GM19239 (cell line): ENCODE measurements at regions not wholly inside any gene's neighbourhood (a gene's known extent, or its start where the extent isn't known, plus 50 kb on each side); places are given as distances from the start of the nearest gene placed in this dataset.

Source experiments
- DNase-seq: peaks from one replicate; pipeline ENCODE4 v3.0.0; 2011; ENCODE audit warnings: low spot score; ENCODE audit not compliant: insufficient read length
- FAIRE-seq: peaks from 2 replicates; lab custom pipeline; 2011; peaks lifted over from hg19 to GRCh38; lab: Jason Lieb, UNC

DNA sequence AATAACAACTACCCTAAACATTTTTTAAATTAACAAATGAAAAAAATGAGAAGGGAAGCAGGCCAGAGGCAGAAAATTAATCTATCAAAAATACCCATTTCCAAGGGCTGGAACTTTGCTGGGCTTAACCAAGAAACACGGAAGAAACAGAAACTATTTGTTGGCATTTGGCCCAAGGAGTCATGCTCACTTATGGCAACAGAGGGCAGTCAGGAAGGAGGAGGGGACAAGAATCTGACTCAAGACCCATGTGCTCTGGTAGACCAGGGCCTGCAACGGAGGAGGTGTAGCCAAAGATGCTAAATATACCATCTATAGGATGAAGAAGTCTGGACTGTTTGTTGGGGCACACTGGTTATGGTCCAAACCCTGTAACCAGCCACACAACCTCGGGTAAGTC is 496.7 kb downstream of the COG6 start:
- no peak for DNase-seq
- FAIRE-seq = no peak

DNA sequence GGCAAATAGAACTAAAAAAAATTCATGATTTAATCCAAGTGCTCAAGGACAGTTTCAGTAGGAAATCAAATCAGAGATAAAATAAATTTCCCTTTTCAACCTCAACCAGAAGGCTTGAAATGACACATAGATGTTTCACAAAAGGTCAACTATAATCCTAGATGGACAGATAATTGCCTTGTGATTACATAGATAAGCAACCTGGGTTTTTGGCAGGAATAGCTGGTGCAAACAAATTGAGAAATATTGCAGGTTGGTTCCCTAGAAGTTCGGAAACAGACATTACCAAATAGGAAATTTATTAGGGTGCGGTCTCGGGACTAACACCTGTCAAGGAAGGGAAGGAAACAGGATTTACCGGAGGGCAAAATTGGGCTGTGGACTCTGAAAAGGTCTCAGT is 497.5 kb downstream of the COG6 start:
- DNase-seq = no peak
- no peak for FAIRE-seq

DNA sequence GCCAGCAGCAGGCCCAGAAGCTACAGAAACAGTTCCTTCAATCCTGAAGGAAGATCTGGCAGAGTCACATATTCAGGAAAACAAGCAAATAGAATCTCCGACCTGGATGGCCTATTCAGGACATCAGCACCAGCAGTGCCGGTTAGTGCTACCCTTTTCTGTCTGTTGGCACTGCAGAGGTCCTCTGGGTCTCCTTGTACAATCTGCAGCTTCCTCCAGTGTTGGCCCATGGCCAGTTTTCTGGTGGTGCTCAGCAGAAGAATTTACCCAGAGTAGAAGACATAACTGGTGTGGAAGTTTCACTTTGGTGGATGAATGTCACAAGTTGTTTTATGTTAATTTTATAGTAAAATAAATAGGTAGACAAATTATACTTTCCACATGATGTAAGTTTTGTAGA is 498.1 kb downstream of the COG6 start:
- FAIRE-seq = no peak

DNA sequence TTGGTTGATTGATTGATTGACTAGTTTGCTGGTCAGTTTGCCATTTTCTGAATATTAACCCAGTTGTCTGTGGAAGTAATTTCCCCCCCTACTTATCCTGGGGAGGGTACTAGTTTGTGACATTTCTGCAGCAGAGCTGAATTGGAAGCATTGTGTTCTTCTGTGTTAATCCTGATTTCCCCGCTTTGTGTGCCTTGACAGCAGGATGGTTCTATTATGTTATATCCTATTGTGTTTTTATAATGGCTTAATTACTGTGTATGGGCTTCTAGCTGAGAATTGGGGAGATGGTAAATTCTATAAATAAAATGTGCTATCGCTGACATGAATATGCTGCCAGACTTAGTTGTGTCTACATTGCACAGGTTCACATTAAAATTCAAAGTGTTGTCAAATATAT is 499.7 kb downstream of the COG6 start:
- no peak for DNase-seq
- FAIRE-seq = no peak

More for the DNA sequence above, 498.1 kb downstream of the COG6 start:
- DNase-seq = no peak

DNA sequence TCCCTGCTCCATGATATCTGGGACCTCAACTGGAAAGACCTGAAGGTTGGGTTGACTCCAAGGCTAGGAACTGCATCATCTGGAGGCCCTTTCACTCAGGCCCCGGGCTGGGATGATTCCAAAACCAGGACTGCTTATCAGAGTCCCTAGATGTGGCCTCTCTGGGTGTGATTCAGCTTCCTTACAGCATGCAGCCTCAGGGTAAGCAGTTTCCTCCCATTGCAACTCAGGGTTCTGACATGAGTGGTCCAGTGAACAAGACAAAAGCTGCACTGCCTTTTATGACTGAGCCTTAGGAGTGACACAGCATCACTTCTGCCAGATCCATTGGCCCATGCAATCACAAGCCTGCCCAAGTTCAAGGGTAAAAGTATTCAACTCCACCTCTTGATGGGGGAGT is 502.8 kb downstream of the COG6 start:
- DNase-seq (no peak), FAIRE-seq (no peak)

DNA sequence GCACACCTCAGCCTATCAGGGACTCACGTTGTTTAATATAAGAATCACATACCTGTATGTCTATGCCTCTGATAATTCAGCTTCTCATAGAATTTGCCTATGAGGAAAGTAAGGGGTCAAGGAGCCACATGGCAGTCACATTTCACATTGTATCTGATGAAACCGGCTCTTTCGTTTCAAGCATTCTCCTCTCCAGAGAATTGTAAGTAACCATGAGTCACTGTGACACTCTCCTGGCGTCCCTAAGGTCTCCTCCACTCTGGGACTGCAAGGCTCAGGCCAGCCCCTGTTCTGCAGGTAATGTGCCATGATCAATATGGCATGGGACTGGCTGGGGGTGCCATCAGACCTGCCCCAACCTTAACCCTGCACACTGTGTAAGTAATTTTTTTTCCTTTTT is 503.3 kb downstream of the COG6 start:
- FAIRE-seq (no peak), DNase-seq (no peak)

DNA sequence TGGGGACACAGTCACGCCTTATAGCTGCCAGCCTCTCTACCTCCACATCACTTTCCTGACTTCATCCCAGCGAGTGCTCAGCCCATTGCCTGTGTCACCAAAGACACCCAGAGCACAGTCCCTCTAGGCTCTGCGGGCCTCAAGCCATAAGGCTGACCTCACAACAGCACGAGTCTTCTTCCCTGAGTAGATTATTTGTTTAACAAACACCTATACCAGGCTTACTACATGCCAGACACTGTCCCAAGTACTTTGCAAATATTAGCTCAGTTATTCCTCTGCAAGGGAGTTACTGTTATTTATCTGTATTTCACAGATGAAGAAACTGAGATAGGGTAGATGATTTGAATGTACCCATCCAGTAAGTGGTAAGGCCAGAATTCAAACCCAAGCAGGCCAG is 504.3 kb downstream of the COG6 start:
- DNase-seq (no peak), FAIRE-seq (no peak)

DNA sequence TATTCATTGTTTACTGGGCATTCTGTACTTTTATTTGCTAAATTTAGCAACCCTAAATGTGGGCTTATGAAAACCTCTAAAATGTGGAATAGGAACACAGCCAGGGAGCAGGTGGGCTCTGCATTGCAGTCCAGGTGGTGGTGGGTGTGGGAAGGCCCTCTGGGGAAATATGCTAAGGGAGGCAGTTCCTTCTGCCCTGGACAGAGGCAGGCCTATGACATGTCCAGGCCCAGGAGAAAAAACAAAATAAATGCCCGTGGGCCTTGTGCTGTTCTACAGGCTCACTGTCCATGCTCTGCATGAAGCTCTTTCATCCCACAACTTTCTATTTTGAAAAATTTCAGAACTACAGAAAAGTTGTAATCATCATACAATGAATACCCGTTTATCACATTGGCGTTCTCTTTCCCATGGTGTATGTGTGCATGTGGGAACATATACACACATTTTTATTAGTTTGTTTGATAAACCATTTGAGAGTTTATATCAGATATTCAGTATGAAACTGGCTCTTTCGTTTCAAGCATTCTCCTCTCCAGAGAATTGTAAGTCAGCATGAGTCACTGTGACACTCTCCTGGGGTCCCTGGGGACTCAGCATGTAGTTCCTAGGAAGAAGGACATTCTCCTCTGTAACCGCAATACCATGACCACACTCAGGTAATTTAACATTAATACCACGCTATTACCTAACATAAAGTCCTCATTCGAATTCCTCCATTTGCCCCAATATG is 505.3 kb downstream of the COG6 start:
- FAIRE-seq = no peak

DNA sequence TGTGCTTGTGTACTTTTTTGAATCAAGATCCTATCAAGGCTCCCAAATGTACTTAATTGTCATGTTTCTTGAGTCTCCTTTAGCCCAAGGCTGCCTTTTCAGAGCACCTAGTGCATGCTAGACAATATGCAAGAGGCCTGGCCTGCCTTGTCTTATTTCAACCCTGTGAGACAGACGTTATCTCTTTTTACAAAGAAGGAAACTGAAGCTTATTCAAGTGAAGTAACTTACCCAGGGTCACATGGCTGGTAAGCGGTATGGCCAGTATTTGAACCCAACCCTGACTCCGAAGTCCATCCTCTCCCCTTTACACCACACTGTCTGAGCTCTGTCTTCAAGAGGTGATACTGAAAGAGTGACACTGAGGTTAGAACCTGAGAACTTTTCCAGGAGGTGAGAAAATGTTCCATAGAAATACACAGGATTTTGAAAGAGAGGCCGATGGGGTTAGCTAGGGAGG is 505.1 kb downstream of the FOXO1 start:
- FAIRE-seq = no peak
- DNase-seq = no peak

More for the DNA sequence above, 505.3 kb downstream of the COG6 start:
- no peak for DNase-seq

DNA sequence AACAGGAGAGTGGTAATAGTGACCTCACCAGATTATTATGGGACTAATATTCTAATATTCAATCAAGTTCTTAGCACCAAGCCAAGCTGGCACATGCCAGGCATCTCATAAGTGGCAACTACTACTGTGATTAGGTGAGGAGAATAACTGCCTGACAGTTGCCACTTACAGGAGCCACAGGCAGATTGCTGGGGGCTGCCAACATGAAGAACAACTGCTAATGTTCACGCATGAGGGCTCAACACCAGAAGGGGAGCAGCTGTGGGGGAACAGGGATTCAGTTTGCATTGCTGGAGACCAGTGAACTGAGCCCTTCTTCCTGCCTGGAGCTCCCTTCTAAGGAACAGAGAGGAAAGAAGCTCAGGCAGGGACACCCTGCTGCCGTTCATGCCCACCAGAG is 504.5 kb downstream of the FOXO1 start:
- DNase-seq (no peak), FAIRE-seq (no peak)

DNA sequence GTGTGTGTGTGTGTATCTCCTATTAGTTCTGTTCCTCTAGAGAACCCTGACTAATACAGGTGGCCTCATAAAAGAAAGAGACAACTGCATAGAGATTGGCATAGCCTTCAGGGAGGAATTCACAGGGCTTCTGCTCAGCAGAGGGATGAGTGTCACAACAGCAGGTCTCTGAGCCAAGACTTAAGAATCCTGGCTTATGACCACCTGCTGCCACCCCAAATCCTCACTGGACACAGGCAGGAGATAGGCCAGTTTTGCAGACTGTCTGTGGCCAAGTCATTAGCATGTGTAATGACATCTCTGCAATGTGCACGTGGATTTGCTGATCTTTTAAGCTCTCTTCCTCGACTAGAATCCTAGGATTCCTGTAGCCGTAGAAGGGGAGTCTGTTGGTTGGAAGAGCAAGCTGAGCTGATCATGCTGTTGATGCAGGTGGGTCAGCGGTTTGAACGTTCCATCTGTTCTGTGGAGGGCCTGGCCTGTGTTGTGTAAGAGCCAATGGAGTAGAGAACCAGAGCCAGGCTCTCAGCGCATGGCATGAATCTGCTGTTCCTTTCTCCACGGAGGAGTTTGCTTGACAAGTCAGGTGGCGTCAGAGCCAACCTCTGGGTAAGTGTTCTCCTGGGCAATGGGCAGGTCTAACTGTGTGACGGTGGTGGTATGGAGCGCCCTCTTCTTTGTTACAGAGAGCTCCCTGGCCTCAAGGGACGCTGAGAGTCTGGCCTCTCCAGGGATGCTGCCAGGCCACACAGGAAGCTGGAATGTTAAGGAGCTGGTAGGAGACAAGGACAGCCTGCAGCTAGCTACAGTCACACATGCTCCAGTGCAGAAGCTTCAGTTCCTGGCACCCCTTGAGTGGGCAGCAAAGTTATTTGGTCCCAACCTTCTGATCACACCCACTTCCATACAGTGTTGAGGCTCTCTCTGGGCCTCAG is 503.1 kb downstream of the FOXO1 start:
- DNase-seq = no peak
- no peak for FAIRE-seq

DNA sequence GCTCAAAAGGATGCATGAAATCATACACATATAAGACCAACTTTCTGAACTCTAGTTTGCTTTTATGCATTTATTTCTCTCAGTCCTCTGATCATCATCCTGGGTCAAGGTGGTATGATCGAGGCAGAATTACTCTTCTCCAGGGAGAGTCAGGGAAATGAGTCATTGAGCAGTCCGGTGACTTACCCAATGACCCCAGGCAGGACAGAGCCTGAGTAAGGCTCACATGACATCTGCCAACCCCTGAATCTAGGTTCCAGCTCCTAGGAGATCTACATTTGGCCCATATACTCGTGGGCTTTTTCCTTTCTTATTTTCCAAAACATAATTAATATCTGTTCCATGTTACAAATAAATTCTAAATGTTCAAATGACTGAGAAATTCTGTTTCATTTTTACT is 502.3 kb downstream of the FOXO1 start:
- DNase-seq = no peak
- FAIRE-seq = no peak

DNA sequence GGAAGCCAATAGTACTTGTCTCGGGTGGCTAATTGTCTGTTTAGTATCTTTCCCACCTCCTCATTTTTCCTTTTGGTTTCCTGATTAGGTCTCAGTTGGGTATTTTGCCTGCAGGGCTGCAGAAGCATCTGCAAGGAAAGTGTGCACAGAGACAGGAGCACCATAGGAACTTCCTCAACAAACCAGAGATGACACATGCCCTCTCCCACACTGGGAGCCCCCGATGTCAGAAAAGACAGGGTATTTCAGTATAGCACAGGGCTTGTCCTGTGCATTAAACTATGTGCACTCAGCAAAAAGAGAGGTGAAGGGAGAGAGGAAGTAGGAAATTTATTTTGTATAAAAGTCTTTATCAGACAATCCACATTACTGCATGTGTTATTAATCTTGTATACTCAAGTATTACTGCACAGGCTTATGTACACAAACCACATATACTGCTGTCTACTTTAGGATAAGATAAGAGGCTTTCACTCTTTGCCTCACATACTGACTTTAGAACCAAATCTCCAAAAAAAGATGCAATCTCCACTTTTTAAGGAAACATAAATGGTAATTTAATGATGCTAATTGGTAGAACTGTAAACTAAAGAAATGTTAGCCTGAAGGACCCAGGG is 501.0 kb downstream of the FOXO1 start:
- DNase-seq = no peak
- no peak for FAIRE-seq

DNA sequence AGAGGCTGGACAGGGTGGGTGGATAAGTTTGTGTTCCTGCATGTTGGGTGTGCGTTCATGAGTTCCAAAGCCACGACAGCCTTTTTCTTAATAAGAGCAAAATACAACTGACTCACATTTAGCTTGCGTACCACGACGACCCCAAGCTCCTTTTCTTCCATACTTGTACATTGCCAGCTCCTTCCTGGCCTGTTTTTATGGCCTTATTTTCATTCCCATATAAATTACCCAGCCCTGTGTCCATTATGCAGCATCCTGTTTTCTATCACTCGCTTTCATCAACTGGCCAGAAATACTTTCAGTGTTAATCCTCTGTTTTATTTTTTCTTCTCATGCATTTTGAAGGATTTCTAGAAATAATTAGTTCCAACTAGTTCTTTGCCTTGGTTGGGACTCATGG is 499.1 kb downstream of the FOXO1 start:
- DNase-seq (no peak), FAIRE-seq (no peak)

DNA sequence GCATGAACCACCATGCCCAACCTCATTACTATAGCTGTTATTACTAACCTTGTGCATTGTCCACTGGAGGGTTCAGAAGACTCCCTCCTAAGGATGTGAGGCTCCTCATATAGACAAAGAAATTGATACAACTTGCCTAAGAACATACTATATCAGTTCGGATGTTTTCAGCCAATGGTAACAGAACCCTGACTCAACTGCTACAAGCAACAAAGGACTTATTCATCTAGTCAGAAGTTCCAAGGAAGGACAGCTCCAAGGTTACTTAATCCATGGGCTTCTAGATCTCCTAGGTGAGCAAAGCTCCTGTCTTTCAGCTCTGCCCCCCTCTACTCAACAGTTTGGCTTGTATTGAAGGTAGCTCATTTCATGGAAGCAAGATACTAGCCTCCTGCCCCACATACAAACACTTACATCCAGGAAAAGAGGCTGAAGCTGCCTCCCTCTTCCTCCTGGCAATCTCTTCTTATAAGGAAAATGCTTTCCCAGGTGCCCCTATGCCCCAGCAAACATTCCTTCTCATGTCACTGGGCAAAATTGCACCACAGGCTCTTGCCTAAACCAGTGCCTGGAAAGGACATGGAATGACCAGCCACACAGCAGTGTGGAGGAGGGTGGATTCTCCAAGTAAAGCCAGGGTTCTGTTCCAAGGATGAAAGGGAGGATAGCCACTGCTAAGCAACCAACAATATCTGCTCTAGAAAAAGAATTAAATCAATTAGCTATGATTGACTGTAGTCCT is 497.8 kb downstream of the FOXO1 start:
- DNase-seq = no peak
- no peak for FAIRE-seq

DNA sequence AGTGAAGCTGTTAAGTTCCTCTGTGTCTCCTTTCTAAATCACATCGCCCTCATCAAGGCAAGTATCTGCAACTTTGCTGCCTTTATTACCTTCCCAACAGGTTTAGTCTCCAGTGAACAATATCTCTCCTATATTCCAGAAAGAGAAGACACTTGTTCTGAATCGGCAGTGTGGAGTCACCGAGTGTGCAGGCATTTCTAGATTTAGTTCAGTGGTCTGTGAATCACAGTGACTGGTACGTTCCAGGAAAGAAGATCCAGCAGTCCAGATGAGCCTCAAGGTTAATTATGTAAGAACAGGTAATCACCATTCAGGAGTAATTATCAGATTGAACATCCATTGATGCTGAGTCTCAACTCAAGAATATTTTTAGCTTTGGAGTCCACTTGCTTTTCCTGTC is 497.0 kb downstream of the FOXO1 start:
- FAIRE-seq (no peak), DNase-seq (no peak)

DNA sequence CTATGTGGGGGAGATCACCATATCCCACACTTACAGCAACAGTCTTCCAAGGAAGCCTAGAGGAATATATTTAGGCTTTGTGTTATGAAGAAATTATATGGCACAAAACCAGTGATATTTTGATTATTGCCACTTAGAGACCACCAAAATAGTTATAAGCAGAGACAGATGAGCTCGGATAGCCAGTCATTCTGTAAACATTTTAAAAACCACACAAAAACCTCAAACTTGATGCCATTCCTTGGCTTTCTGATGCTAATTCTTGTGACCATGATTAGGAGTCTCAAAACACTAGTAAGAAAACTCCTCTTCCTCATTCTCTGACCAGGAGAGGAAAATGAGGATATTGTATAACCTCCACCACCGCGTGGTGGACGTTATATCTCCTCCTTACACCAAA is 496.4 kb downstream of the FOXO1 start:
- DNase-seq (no peak), FAIRE-seq (no peak)

DNA sequence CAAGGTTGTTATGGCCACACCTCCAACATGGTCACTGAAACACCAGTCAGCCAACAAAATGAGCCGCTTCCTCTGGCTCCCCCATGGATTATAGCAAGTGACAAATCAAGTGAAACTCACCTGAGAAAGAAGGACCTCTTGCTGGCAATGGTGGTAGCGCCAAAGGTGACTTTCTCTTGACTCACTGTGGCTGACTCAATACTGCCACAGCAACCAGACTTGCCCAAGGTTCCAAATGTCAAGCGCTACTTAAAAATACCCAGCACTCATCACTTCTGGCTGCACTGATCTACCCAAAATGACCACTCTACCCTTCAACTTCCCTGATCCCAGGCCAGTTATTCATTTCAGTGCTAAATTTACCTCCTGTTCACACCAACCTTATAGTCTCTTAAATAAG is 495.5 kb downstream of the FOXO1 start:
- FAIRE-seq (no peak), DNase-seq (no peak)

DNA sequence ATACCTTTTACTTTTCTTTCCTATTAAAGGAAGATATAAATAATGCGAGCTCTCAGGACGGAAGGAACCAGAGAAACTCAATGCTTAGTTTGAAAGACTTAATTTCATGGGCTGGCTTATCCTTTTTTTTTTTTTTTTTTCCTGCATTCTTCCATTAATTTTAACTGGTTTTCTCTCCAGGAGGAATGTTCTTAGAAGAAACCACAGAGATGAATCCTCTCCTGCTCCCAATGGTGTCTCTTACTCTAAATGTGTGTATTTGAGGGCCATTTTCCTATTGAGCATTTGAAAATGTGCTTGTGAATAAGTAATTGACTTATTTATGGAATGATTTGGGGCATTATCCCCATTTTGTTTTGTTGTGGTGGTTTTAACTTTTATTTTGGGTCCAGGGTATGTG is 494.9 kb downstream of the FOXO1 start:
- FAIRE-seq = no peak

DNA sequence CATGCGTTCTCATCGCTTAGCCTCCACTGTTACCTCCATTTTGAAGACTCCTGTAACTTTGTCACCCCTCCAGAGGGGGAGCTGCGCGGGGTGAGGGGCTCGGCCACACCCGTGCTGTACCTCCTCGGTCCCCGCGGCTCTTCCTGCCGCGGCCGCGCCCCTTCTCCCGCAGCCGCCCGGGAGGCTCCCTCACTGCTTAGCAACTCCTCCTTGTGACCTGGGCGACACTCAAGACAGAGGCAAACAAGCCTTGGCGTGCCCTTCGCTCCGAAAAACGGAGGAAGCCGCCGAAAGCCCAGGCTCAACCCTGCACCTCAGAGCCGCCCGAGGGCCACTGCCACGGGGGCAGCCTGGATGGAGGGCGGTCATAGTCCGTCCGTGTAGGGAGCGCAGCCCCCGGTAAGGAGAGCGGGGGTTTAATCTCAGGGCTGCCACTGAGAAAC is 494.3 kb downstream of the FOXO1 start:
- FAIRE-seq (no peak), DNase-seq (no peak)

More for the DNA sequence above, 494.9 kb downstream of the FOXO1 start:
- no peak for DNase-seq
